GM19467 (cell line): ENCODE measurements at regions not wholly inside any gene's neighbourhood (a gene's known extent, or its start where the extent isn't known, plus 50 kb on each side); places are given as distances from the start of the nearest gene placed in this dataset.
"Not testable (repeated sequence)": the region's sequence is repeated elsewhere in the genome, so short reads cannot be mapped to it uniquely, and the experiment has no call there.

Experiments
- ATAC-seq: cut with Tn5 transposase; IDR thresholded peaks from one replicate; pipeline ENCODE4 v1.9.1; 2021; ENCODE audit warnings: mild to moderate bottlenecking, moderate library complexity; ENCODE audit not compliant: unreplicated experiment

- ATAC-seq, result not testable (repeated sequence)
These were observed 1110.9 kb upstream of the TMEM132C start for GRCh38 chr12:127155935-127156619.

GRCh38 chr12:127157501-127158366 is 1109.2 kb upstream of the TMEM132C start:
- not testable (repeated sequence) for ATAC-seq

- no peak for ATAC-seq
These were observed 1108.4 kb upstream of the TMEM132C start for GRCh38 chr12:127158385-127159061.

GRCh38 chr12:127161466-127161865 is 1105.5 kb upstream of the TMEM132C start:
- no peak for ATAC-seq

- no peak for ATAC-seq
These were observed 1104.7 kb upstream of the TMEM132C start for GRCh38 chr12:127162307-127162706.

- peak; percentile 65 for ATAC-seq
These were observed 1104.1 kb upstream of the TMEM132C start for GRCh38 chr12:127162902-127163301.

- ATAC-seq, result peak; percentile 55
These were observed 1101.2 kb upstream of the TMEM132C start for GRCh38 chr12:127165567-127166392.

- ATAC-seq, result no peak
These were observed 1097.4 kb upstream of the TMEM132C start for GRCh38 chr12:127169321-127170181.

- ATAC-seq, result no peak
These were observed 1096.5 kb upstream of the TMEM132C start for GRCh38 chr12:127170226-127171180.

GRCh38 chr12:127172861-127173260 is 1094.1 kb upstream of the TMEM132C start:
- ATAC-seq, result no peak

GRCh38 chr12:127173971-127174370 is 1093.0 kb upstream of the TMEM132C start:
- ATAC-seq, result not testable (repeated sequence)

- ATAC-seq, result no peak
These were observed 1092.1 kb upstream of the TMEM132C start for GRCh38 chr12:127174881-127175280.

GRCh38 chr12:127175361-127175760 is 1091.6 kb upstream of the TMEM132C start:
- no peak for ATAC-seq

- ATAC-seq, result no peak
These were observed 1090.2 kb upstream of the TMEM132C start for GRCh38 chr12:127176804-127177203.

GRCh38 chr12:127178052-127178451 is 1088.9 kb upstream of the TMEM132C start:
- ATAC-seq, result no peak

GRCh38 chr12:127178463-127178862 is 1088.5 kb upstream of the TMEM132C start:
- ATAC-seq, result no peak

GRCh38 chr12:127179176-127179575 is 1087.8 kb upstream of the TMEM132C start:
- no peak for ATAC-seq

GRCh38 chr12:127182018-127182417 is 1085.0 kb upstream of the TMEM132C start:
- ATAC-seq, result no peak

GRCh38 chr12:127189992-127190391 is 1077.0 kb upstream of the TMEM132C start:
- no peak for ATAC-seq
